Tongue (tissue), 1 donor: ENCODE measurements at regions not wholly inside any gene's neighbourhood (a gene's known extent, or its start where the extent isn't known, plus 50 kb on each side); places are given as distances from the start of the nearest gene placed in this dataset.
"Not testable (repeated sequence)": the region's sequence is repeated elsewhere in the genome, so short reads cannot be mapped to it uniquely, and the experiment has no call there.

ENCODE experiments used
- DNase-seq: peaks from one replicate; pipeline ENCODE4 v3.0.0-alpha.2; 2015

DNA sequence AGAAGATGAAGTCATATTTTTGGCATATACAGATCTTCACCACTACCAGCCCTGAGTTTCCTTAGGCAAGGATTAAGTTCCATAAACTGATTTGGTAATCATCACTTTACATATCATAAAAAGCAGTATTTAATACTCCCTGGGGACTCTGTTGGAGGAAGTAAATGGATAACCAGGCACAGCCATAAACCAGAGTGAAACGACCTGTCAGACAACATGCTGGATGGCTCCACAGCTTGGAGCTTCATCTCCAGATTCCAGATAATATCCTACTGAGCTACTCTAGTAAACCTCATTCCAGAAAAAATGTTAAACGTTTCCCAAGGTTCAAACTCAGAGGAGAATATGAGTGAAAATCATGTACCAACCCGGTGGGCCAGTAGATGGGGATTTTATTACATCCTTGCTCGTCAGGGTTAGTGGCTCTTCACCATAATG lies 109.2 kb downstream of the BASP1 start:
- no peak for DNase-seq

DNA sequence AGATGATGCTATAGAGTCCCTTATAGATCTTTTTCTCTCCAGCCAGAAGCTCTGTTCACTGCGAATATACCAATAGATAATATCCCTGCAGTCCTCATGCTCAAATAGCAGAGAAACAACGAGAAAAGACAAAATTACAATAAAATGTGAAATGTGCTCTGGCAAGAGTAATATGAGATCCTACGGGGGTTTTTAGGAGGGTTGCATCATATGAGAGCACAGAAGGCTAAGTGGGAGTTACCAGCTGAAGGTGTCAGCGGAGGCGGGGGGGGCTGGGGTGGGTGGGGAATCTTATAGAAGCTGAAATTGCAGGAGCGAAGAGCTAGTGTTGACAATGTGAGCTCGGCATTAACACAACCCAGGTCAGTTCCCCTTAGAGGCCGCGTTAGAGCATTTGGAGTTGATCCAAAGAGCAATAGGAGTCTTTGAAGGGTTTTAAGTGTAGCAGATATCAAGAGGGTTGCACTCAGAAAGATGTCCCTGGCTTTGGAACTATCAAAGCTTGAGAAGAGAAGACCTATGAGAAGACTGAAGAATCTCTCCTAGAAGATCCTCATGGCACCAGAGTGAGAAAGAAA lies 109.7 kb downstream of the BASP1 start:
- DNase-seq, result no peak

DNA sequence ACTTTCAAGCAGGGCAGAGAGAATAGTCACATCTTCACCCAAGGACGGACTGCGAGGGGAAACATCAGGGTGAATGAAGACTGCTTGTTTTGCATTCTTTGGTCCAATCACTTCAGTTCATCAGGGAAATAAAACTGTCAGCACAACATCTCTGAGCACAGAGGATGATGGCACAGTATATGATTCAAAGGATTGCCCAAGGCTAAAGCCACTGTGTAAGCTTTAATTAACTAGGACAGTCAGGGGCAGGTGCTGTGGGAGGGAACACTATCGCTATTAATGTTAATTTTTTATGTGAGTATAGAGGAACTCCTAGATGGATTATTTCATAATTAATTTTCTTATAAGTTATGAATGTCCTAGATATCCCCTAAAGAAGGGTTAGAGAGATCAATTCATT lies 112.1 kb downstream of the BASP1 start:
- DNase-seq, result no peak

DNA sequence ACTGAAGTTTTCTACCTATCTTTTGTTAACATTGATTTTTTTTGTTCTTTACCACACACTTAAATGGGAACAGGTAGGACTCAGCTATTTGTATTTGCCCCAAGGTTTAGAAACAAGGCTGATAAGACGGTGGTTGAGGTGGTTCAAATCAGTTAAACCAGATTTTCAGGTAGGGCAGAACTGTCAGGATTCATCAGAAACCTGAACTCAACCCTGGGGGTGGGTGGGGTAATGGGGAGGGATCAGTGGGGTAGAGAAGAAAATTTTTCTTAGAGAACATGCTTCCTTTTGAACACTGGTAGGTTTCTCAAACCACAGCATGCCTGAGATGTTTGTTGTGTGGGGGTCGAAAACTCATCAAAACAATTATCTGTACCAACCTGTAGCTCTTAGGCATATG lies 113.0 kb downstream of the BASP1 start:
- DNase-seq, result no peak

DNA sequence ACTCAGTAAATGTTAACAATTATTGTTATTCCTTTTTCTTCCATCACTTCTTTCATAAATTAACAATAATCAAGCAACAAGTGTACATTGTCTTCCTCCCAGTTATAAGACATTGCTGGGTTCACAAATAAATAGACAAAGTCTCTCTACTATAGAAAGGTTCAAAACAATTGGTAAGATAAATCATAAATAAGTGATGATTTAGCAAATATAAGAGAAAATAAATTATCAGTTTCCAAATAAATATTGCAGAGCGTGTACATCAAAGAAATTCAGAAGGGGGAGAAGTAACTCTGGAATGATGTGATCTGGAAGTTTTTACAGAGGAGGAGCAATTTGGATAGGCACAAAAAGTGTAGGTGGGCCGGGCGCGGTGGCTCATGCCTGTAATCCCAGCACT lies 114.2 kb downstream of the BASP1 start:
- DNase-seq, result no peak

DNA sequence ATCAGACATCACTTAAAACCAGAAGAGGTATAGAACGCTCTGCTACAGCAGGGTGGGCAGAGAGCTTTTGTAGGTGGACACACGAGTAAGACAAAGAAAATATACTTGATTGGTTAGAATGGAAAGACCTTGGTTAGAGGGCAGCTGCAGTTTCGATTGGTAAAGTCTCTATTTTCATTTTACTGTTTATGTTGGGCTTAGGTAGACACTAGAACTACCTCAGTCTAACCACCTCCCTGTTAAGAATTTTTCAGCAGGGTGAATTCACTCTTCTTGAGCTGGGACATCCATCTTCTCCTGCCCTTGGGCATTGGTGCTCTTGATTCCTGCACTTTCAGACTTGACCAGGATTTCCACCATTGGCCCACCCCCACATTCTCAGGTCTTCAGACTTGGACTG lies 116.3 kb downstream of the BASP1 start:
- DNase-seq, result no peak

DNA sequence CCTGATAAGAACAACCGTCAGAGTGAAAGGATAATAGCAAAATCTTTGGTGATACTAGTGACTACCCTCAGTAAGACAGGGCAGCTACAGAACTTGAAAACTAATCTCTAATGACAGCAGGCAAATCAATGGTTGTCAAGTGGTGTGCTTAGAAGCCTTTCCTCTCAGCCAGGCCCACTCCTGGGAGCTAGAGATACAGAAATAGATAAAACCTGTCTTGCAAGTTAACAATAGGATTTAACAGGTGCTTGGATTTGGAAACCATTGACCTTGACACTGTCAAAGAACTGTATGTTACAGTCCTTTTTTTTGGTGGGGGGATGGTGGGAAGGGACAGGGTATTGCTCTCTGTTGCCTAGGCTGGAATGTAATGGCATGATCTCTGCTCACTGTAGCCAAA lies 118.6 kb downstream of the BASP1 start:
- DNase-seq, result peak; percentile 29

DNA sequence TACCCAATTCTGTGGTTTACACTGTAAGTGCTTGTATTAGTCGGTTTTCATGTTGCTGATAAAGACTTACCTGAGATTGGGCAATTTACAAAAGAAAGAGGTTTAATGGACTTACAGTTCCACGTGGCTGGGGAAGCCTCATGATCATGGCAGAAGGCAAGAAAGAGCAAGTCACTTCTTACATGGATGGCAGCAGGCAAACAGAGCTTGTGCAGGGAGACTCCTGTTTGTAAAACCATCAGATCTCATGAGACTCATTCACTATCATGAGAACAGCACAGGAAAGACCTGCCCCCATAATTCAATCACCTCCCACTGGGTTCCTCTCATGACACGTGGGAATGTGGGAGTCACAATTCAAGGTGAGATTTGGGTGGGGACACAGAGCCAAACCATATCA lies 119.3 kb downstream of the BASP1 start:
- not testable (repeated sequence) for DNase-seq

DNA sequence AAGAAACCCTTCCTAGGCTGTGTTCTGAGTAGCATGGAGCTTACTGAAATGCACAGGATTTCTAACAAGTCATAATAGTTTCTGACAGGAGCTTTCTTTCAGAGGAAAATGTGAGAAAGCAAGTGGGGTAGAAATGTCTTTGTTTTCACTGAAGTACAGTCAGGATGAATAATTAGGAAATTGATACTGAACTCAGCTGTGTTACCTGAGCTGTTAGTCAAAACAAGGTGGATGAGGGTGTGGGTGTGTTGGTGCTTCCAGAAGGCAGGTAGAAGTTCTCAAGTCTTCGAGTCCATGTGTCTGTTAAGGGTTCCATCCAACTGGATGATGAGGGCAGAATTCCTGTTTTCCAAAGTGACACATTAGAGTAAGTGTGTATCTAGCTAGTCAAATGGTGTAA lies 122.4 kb downstream of the BASP1 start:
- no peak for DNase-seq

DNA sequence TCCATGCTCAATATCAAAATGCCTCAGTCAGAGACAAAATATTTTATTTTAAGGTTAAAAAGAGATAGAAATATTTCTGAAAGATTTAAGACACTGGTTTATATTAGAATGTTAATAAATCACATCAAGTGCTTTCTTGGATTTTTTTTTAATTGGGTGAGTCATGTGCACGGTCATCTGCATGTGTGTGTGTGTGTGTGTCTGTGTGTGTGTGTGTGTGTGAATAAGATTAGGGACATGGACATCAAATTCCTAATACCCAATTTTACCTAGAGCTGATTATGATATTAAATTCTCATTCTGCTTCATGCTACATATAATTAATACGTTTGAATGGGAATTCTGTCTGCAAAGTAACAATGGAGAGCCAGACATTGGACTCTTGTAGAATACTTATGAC lies 122.9 kb downstream of the BASP1 start:
- DNase-seq, result no peak

DNA sequence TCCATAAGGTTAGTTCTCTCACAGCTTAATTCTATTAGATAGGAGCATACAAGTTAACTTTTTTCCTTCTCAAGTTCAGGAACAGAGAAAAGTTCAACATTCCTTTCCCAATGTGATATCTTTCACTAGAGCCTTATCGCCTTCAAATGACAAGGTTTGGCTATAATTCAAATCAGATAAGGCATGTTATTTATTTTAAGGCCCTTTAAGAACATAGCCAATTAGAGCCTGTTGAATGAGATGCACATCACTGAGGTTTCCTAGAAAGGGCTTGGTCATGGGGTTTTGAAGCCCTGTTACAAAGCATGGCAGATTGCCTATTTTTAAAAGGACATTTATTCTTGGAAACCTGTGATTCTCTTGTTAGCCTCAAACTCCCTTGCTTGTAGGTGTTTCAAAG lies 123.4 kb downstream of the BASP1 start:
- no peak for DNase-seq

DNA sequence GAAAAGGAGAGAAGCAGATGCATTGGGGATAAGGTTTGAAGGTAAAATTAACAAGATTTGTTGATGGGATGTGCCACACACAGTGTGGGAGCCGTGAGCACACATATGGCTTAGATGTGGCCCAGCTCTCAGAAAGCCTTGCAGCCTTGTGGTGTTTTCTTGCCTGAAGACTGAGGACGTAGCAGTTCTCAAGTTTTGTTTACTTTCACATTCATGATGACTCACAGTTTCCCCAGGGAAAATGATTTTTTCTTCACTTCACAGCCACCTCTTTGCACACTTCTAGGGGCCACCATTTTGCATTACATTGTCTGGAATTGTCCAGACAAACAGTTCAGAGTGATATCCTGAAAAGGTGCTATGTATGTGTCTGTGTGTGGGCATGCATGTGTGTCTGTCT lies 126.2 kb downstream of the BASP1 start:
- DNase-seq, result no peak

DNA sequence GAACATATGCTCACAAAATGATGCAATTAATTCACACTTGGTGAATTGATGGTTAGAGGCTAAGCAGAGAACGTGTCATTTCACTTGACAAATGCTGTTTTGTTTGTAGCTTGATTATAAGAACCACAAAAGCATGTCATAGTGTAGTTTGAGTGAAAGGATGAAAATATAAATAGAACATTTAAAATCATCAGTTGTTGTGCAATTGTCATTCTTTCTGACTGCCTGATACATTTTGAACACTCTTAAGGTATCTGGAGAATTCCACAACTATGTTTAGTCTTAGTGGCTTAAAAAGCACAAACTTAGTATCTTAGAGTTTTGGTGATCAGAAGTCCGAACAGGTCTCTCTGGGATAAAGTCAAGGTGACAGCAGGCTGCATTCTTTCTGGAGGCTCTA lies 129.4 kb downstream of the BASP1 start:
- DNase-seq, result no peak

DNA sequence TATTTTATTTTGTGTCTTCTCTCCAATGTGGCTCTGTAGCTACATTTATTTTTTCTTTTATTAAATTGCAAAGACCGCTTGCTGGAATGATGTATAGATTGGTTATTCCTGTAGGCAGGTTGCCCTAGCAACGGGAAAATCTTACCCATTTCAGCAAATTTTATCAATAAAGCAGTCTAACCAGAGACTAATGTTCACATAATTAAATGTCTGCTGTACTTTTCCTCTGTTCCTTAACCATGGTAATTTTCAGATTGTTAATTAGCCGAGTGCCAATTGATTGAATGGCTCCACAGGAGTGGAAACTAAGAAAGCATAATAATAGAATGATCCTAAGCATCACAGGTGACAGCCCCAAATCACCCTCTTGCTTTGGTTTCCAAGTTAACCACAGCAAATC lies 134.8 kb downstream of the BASP1 start:
- no peak for DNase-seq

DNA sequence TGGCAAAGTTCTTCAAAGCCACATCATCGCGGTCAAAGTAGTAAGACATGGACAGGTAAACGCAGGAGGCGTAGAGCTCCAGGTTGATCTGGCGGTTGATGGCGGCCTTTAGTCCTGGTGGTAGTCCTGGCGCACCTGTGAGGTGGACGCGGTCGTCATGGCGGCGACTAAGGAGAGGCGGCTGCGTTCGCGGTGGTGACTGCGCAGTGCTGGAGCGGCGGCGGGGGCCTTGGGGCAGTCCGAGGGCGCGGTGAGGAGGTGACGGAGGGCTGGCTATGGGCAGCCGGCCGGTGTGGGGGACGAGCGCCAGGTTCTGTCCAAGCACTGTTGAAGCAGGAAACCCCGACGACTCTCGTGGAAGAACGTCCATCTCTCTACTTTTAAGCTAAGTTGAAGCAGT lies 136.8 kb downstream of the BASP1 start:
- DNase-seq, result no peak

DNA sequence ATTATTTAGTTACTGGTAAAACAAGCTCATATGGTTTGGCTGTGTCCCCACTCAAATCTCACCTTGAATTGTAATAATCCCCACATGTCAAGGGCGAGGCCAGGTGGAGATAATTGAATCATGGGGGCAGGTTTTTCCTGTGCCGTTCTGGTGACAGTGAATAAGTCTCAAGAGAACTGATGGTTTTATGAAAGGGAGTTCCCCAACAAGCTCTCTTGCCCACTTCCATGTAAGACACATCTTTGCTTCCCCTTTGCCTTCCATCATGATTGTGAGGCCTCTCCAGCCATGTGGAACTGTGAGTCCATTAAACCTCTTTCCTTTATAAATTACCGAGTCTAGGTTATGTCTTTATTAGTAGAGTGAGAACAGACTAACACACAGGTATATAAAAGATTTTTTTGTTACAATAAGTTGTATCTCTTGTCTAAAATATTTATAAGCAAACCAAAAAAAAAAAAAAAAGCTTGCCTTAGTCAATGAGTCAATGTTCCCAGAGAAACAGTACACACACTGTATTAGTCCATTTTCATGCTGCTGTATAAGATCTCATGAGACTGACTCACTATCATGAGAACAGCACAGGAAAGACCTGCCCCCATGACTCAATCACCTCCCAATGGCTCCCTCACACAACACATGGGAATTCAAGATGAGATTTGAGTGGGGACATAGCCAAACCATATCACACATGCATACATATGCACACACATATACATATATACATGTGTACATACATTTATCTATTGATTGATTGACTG lies 138.3 kb downstream of the BASP1 start:
- no peak for DNase-seq

DNA sequence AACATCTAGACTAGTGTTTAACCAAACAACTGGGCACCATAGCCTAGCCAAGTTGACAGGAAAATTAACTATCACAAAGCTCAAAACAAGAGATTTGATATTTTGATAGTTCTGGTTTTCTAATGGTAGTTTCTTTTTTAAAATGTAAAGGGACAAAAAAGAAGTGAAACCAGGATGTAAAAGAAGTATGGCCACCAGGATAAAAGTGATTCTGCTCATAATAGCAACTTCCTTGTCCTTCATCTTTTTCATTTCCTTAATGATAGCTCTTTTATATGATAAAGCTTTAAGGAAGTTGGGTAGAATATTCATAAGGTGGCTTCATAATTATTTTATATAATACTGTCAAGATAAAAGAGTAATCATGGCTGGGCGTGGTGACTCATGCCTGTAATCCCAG lies 139.1 kb downstream of the BASP1 start:
- DNase-seq, result no peak

DNA sequence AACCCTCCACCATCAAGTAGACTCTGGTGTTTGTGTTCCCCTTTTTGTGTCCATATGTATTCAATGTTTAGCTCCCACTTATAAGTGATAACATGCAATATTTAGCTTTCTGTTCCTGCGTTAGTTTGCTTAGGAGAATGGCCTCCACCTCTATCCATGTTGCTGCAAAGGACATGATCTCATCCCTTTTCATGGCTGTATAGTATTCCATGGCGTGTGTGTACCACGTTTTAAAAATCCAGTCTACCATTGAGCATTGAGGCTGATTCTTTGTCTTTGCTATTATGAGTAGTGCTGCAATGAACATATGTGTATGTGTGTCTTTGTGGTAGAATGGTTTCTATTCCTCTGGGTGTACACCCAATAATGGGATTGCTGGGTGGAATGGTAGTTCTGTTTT lies 140.1 kb downstream of the BASP1 start:
- DNase-seq, result no peak

DNA sequence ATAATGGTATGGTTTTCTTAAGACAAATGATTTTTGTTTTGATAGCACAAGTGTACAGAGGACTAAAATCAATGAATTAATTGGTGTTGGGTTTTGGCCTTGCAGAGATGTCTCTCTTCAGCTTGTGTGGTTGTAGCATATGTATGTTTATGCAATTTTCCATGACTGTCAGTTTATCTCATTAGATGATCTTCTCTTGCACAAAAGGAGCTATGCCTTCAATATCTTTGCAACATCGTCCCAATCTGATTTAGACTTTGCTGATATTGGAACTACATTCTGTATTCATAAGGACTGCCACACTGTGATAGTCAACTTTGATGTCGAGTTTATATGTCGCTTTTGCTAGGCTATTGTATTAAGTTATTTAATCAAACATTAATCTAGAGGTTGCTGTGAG lies 140.0 kb upstream of the TAF11L2 start:
- DNase-seq, result no peak

DNA sequence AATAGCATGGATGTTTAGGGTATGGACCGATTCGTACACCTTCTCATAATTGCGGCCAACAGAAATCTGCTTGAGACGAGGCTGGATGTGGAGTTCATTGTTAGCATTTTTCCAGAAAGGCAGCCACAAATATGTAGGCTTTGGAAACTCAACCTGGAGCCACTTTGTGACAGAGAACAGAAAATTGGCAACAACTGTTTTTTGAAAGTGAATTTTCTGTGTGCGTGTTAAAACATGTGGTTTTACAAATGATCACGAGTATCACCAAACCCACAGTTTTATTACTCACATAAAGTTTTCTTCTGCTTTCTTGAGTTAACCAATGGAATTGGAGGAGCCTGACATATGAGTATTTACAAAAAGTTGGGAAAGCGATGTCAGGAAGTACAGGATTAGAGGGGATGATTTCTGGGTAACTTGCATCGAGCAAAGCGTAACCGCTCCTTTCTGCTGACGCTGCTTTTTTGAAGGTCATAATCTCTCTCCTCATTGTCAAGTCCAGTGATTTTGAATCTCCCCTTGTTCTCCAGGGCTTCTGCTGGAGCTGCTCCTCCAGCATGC lies 138.5 kb upstream of the TAF11L2 start:
- DNase-seq, result peak; percentile 68

DNA sequence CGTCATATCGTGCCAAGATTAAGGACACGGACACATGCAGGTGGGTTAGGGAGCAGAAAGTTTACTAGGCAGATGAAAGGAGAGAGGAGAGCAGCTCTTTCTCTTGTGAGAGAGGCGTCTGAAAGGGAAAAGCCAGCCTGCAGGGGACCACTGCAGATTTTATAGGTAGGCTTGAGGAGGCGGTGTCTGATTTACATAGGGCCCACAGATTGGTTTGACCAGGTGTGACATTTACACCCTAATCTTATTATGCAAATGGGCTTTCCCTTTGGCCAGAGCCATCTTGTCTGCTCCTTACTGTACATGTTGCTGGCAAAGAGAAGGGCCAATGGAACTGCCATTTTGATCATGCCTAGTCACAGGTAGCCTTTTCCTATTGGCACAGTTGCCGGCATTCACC lies 137.2 kb upstream of the TAF11L2 start:
- DNase-seq, result no peak

DNA sequence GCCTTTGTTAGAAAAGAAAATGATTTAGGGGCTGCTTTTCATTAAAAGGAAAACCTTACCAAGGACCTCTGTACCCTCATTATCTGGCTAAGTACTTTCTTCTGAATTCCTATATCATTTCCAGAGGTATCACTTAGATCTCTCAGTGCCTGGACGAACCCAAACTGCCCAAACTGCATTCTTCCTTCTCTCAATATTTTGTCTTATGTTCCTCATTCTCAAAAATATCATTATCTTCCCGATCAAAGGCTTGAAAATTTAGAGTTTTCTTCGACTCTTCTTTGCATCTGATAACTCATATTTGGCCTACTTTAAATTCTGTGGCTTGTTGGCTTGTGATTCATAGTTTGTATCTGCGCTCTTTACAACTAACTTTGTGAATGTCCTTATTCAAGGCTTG lies 136.7 kb upstream of the TAF11L2 start:
- no peak for DNase-seq

DNA sequence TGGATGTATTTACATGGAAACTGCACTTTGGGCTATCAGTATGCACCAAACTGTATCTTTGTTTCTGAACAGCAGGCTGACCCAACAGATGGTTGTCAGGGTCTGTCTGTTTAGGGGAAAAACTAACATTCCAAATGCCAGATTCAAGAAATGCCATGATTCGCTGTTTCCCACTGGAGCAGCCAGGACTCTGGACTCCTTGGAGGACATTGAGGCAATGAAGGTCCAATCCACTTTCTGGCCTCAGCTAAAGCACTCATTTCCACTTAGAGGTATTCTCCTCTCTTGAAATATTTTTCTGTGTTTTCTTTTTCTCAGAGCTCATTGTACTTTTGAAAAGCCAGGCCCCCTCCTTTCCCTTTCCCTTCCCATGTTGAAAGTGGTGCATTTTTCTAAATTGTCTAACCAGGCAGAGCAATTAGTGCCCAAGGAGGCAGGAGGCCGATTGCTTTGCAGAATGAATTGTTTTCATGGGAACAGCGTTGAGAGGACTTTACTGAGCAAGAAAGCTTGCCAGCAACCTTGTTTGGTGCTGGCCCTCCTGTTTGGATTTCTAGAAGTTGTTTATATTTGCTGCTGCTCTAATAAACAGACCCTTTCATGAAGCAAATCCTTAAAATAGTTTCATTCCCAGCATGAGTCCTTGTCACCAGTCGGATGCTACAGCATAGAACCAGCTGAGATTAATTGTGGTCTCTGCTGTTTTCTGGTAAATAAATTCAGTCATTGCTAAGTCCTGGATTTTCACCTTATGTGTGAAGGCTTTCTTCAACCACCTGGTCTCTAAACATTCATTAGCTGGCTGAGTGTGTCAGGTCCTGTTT lies 132.8 kb upstream of the TAF11L2 start:
- DNase-seq, result peak; percentile 34
